ENCODE measurements at regions not wholly inside any gene's neighbourhood (a gene's known extent, or its start where the extent isn't known, plus 50 kb on each side); places are given as distances from the start of the nearest gene placed in this dataset.

DNA sequence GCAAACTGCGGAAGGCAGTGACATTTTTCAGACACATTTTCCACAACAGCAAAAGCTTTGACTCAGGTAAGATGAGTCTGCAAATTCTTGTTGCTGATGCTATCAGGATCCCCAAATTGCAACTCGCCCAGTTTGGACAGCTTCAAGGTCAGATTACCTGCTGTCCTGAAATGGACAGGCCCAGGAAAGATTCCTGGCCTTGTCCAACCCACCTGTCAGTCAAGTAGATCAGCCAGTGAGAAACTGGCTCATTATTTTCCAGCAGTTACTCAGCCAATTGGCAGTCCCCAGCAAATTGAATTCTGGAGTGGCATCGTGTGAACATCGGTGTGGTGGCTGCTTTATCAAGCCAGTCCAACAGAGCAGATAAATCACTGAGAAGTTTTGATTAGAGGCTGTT is 84.5 kb upstream of the SNAP25 start:
- H3K4me3 ChIP-seq (replicated peaks; ENCODE audit: low read depth, low read length), result no peak overlapping the region
- TF ChIP-seq, protein P1, sequence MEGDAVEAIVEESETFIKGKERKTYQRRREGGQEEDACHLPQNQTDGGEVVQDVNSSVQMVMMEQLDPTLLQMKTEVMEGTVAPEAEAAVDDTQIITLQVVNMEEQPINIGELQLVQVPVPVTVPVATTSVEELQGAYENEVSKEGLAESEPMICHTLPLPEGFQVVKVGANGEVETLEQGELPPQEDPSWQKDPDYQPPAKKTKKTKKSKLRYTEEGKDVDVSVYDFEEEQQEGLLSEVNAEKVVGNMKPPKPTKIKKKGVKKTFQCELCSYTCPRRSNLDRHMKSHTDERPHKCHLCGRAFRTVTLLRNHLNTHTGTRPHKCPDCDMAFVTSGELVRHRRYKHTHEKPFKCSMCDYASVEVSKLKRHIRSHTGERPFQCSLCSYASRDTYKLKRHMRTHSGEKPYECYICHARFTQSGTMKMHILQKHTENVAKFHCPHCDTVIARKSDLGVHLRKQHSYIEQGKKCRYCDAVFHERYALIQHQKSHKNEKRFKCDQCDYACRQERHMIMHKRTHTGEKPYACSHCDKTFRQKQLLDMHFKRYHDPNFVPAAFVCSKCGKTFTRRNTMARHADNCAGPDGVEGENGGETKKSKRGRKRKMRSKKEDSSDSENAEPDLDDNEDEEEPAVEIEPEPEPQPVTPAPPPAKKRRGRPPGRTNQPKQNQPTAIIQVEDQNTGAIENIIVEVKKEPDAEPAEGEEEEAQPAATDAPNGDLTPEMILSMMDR (IDR thresholded peaks at IDR 0.05; ENCODE audit: low read depth, low read length, missing control alignments), result no peak
- DNase-seq (ENCODE audit: extremely low read depth, low read depth), result no peak

GRCh38 chr20:10135438-10135837 is 83.2 kb upstream of the SNAP25 start:
- DNase-seq (ENCODE audit: extremely low read depth, low read depth), result no peak
- TF ChIP-seq, protein P1 (IDR thresholded peaks at IDR 0.05; ENCODE audit: low read depth, low read length, missing control alignments), result no peak
- H3K4me3 ChIP-seq (replicated peaks; ENCODE audit: low read depth, low read length), result no peak overlapping the region

DNA sequence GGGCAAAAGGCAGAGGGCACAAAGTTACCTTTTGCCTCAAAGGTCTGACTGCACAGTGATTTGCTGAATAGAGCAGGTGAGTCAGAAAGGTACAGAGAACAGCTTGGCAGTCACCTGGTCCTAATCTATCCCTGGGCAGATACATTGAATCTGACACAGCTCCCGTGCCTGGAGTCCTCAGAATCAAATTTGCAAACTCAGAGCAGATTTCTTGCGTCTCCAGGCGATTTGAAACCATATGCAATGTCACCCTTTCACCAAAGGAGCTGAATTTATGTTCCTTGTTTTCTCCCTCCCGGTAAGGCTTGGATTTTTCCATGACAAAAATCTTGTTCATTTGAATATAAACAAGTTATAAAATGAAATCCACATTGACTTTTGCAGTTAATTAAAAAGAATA is 81.6 kb upstream of the SNAP25 start:
- no peak for DNase-seq (ENCODE audit: extremely low read depth, low read depth)
- TF ChIP-seq, protein P1 (IDR thresholded peaks at IDR 0.05; ENCODE audit: low read depth, low read length, missing control alignments), result no peak
- no peak overlapping the region for H3K4me3 ChIP-seq (replicated peaks; ENCODE audit: low read depth, low read length)

- DNase-seq (ENCODE audit: extremely low read depth, low read depth), result no peak
- no peak overlapping the region for H3K4me3 ChIP-seq (replicated peaks; ENCODE audit: low read depth, low read length)
- TF ChIP-seq, protein P1 (IDR thresholded peaks at IDR 0.05; ENCODE audit: low read depth, low read length, missing control alignments), result no peak
Measured at GRCh38 chr20:10137533-10137932, 81.1 kb upstream of the SNAP25 start.

DNA sequence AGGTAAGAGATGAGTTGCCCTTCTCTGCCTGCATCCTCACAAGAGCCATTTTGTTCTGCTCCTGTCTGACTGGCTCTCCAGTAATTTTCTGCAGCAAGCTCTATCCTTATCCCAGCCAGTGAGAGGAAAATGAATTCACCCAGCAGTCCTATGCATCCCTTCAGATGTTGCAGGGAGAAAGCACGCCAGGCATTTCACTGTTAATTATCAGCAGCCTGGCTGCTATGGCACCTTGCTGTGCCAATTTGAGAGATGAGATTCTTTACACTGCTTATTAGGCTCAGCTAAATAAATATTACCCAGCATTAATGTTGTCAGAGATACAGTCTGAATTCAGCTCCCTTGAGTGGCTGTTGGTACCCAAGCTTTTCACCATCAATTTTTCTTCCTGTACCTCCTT is 61.1 kb upstream of the SNAP25 start:
- DNase-seq (ENCODE audit: extremely low read depth, low read depth), result no peak
- no peak overlapping the region for H3K4me3 ChIP-seq (replicated peaks; ENCODE audit: low read depth, low read length)
- TF ChIP-seq, protein P1 (IDR thresholded peaks at IDR 0.05; ENCODE audit: low read depth, low read length, missing control alignments), result no peak

DNA sequence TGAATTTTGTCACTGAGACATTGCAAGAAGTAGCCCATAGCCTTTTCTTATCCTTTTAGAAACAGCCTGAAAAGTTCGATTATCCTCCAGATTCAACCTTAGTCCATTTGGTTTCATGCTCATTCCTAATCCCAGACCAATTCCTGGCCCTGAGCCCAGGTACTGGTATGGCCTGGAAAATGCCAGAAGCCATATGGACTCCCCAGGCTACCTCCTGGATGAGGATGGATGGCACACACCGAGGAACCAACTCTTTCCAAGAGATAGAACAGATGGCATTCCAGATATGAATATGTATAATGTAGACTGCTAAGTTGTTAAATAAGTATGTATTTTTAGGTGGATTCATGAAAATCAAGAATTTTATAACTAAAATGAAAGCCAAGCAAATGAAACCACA is 51.6 kb upstream of the SNAP25 start:
- DNase-seq (ENCODE audit: extremely low read depth, low read depth), result no peak
- no peak overlapping the region for H3K4me3 ChIP-seq (replicated peaks; ENCODE audit: low read depth, low read length)
- TF ChIP-seq, protein P1 (IDR thresholded peaks at IDR 0.05; ENCODE audit: low read depth, low read length, missing control alignments), result no peak

GRCh38 chr20:10167594-10167993 is 51.0 kb upstream of the SNAP25 start:
- no peak overlapping the region for H3K4me3 ChIP-seq (replicated peaks; ENCODE audit: low read depth, low read length)
- no peak for DNase-seq (ENCODE audit: extremely low read depth, low read depth)
- TF ChIP-seq, protein P1 (IDR thresholded peaks at IDR 0.05; ENCODE audit: low read depth, low read length, missing control alignments), result no peak
